Fibroblast of skin of abdomen (primary cell): ENCODE measurements at regions not wholly inside any gene's neighbourhood (a gene's known extent, or its start where the extent isn't known, plus 50 kb on each side); places are given as distances from the start of the nearest gene placed in this dataset.
"Not testable (repeated sequence)": the region's sequence is repeated elsewhere in the genome, so short reads cannot be mapped to it uniquely, and the experiment has no call there.

Experiments used
- DNase-seq: peaks from one replicate; pipeline ENCODE4 v3.0.0-alpha.2; 2013

GRCh38 chr2:179331061-179331460 is 66.4 kb upstream of the SESTD1 start:
- no peak for DNase-seq

- DNase-seq: no peak
These were observed 57.7 kb upstream of the SESTD1 start for GRCh38 chr2:179322289-179322688.

GRCh38 chr2:179321034-179321433 is 56.4 kb upstream of the SESTD1 start:
- DNase-seq: not testable (repeated sequence)

- DNase-seq: not testable (repeated sequence)
These were observed 50.1 kb upstream of the SESTD1 start for GRCh38 chr2:179314729-179315128.
